Natural killer cell (primary cell): ENCODE measurements at regions not wholly inside any gene's neighbourhood (a gene's known extent, or its start where the extent isn't known, plus 50 kb on each side); places are given as distances from the start of the nearest gene placed in this dataset.

Experiments used
- ATAC-seq, 3 donors: fragments of 150-1000 bp in 2 of 3; fragments of 200-7000 bp in 1 of 3; cut with Tn5 transposase; 1 replicate in 1 of 3; 2 replicates in 2 of 3; pipeline ENCODE4 v1.10.0; 2021; ENCODE audit warnings: mild to moderate bottlenecking in 2 of 3, moderate library complexity in 2 of 3
- DNase-seq, 2 donors: peaks; one replicate each; pipeline versions ENCODE4 v3.0.0 to v3.0.0-alpha.2; 2013 to 2021; ENCODE audit warnings: mixed read lengths in 1 of 2
- H3K27ac ChIP-seq: one replicate; pipeline ENCODE4 v1.5.1; 2013; ENCODE audit warnings: mild to moderate bottlenecking, low read length
- H3K27me3 ChIP-seq: one replicate; pipeline ENCODE4 v1.6.1; 2013; ENCODE audit warnings: low read length; ENCODE audit not compliant: control insufficient read depth, insufficient read depth
- H3K36me3 ChIP-seq: one replicate; pipeline ENCODE4 v1.6.1; 2013; ENCODE audit warnings: low read length; ENCODE audit not compliant: control insufficient read depth, insufficient read depth
- H3K4me1 ChIP-seq: one replicate; pipeline ENCODE4 v1.6.1; 2013; ENCODE audit warnings: low read length; ENCODE audit not compliant: control insufficient read depth, insufficient read depth
- H3K4me3 ChIP-seq: one replicate; pipeline ENCODE4 v1.5.1; 2013; ENCODE audit warnings: low read length
- H3K9me3 ChIP-seq: one replicate; pipeline ENCODE4 v1.6.1; 2013; ENCODE audit warnings: low read length; ENCODE audit not compliant: control insufficient read depth, insufficient read depth
- H3K27ac Mint-ChIP-seq, 2 donors: one replicate each; pipeline ENCODE4 v1.8.0; 2022; ENCODE audit warnings: mild to moderate bottlenecking in 2 of 2, mixed read lengths in 2 of 2, moderate library complexity in 1 of 2
- H3K27me3 Mint-ChIP-seq, 2 donors: one replicate each; pipeline ENCODE4 v1.8.0; 2022; ENCODE audit warnings: low read depth in 2 of 2, mixed read lengths in 2 of 2
- H3K36me3 Mint-ChIP-seq: one replicate; pipeline ENCODE4 v1.8.0; 2022; ENCODE audit warnings: mixed read lengths
- H3K4me1 Mint-ChIP-seq, 2 donors: one replicate each; pipeline ENCODE4 v1.8.0; 2022; ENCODE audit warnings: mixed read lengths in 2 of 2
- H3K4me3 Mint-ChIP-seq: one replicate; pipeline ENCODE4 v1.8.0; 2022; ENCODE audit warnings: mild to moderate bottlenecking, moderate library complexity, mixed read lengths
- H3K9me3 Mint-ChIP-seq, 2 donors: one replicate each; pipeline ENCODE4 v1.8.0; 2022; ENCODE audit warnings: mixed read lengths in 2 of 2
- WGBS: methylation state at CpG from one replicate; pipeline ENCODE4 v1.1.7; 2013; ENCODE audit warnings: missing lambda C conversion rate; ENCODE audit not compliant: insufficient coverage; 5-methylcytosine and 5-hydroxymethylcytosine counted together
- intact Hi-C: fragments of 100-400 bp; cut with micrococcal nuclease; formaldehyde crosslinking; loops from one replicate; pipeline ENCODE4 v1.14.2; 2022
- TF ChIP-seq, protein P1 (sequence below): fragments of 200-600 bp; IDR thresholded peaks from one replicate; pipeline ENCODE4 v1.8.0; 2022; ENCODE audit warnings: antibody characterized with exemption

- WGBS, result 86% methylated on average over 10 of the region's 11 CpGs
- Mint-ChIP-seq H3K36me3 (no peaks in the 10 kb centered on the region), H3K27me3 (no peaks in the 10 kb centered on the region), H3K9me3 (peaks cover 10 to 27% of the 10 kb centered on the region in 2 donors), H3K4me3 (no peak overlapping the region), H3K4me1 (no peaks in the 10 kb centered on the region), H3K27ac (no peak overlapping the region)
- Histone ChIP-seq H3K4me1 (no peaks in the 10 kb centered on the region), H3K27ac (no peak overlapping the region), H3K9me3 (peaks cover 5% of the 10 kb centered on the region), H3K27me3 (no peaks in the 10 kb centered on the region), H3K4me3 (no peak overlapping the region), H3K36me3 (no peaks in the 10 kb centered on the region)
- no peak for ATAC-seq
- intact Hi-C loops, result no loop called here
- no peak for DNase-seq
- TF ChIP-seq, protein P1, sequence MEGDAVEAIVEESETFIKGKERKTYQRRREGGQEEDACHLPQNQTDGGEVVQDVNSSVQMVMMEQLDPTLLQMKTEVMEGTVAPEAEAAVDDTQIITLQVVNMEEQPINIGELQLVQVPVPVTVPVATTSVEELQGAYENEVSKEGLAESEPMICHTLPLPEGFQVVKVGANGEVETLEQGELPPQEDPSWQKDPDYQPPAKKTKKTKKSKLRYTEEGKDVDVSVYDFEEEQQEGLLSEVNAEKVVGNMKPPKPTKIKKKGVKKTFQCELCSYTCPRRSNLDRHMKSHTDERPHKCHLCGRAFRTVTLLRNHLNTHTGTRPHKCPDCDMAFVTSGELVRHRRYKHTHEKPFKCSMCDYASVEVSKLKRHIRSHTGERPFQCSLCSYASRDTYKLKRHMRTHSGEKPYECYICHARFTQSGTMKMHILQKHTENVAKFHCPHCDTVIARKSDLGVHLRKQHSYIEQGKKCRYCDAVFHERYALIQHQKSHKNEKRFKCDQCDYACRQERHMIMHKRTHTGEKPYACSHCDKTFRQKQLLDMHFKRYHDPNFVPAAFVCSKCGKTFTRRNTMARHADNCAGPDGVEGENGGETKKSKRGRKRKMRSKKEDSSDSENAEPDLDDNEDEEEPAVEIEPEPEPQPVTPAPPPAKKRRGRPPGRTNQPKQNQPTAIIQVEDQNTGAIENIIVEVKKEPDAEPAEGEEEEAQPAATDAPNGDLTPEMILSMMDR, result no peak
These were observed 736.7 kb upstream of the GBE1 start for GRCh38 chr3:82498186-82498585.

GRCh38 chr3:82496890-82497560, 735.6 kb upstream of the GBE1 start:
- DNase-seq, result no peak
- Histone ChIP-seq H3K27me3 (no peaks in the 10 kb centered on the region), H3K4me1 (no peaks in the 10 kb centered on the region), H3K27ac (no peak overlapping the region), H3K4me3 (no peak overlapping the region), H3K9me3 (peaks cover 5% of the 10 kb centered on the region), H3K36me3 (no peaks in the 10 kb centered on the region)
- no peak overlapping the region for H3K27ac Mint-ChIP-seq
- TF ChIP-seq, protein P1, result no peak
- H3K9me3 Mint-ChIP-seq, result peaks cover 10 to 25% of the 10 kb centered on the region in 2 donors
- intact Hi-C loops, result no loop called here
- no peak for ATAC-seq
- no peaks in the 10 kb centered on the region for H3K4me1 Mint-ChIP-seq
- 54% methylated on average over 7 of the region's 8 CpGs for WGBS
- H3K36me3 Mint-ChIP-seq, result no peaks in the 10 kb centered on the region
- H3K4me3 Mint-ChIP-seq, result no peak overlapping the region
- no peaks in the 10 kb centered on the region for H3K27me3 Mint-ChIP-seq

GRCh38 chr3:82495655-82496054, 734.2 kb upstream of the GBE1 start:
- no peak for ATAC-seq
- H3K27ac Mint-ChIP-seq, result no peak overlapping the region
- Histone ChIP-seq H3K36me3 (no peaks in the 10 kb centered on the region), H3K27me3 (no peaks in the 10 kb centered on the region), H3K9me3 (peaks cover 5% of the 10 kb centered on the region), H3K4me1 (no peaks in the 10 kb centered on the region), H3K27ac (no peak overlapping the region), H3K4me3 (no peak overlapping the region)
- TF ChIP-seq, protein P1, result no peak
- no peak for DNase-seq
- intact Hi-C loops, result no loop called here
- H3K4me1 Mint-ChIP-seq, result no peaks in the 10 kb centered on the region
- H3K36me3 Mint-ChIP-seq, result no peaks in the 10 kb centered on the region
- peaks cover 10 to 21% of the 10 kb centered on the region in 2 donors for H3K9me3 Mint-ChIP-seq
- WGBS, result 77% methylated on average over 2 of the region's 2 CpGs
- no peak overlapping the region for H3K4me3 Mint-ChIP-seq
- no peaks in the 10 kb centered on the region for H3K27me3 Mint-ChIP-seq

DNA sequence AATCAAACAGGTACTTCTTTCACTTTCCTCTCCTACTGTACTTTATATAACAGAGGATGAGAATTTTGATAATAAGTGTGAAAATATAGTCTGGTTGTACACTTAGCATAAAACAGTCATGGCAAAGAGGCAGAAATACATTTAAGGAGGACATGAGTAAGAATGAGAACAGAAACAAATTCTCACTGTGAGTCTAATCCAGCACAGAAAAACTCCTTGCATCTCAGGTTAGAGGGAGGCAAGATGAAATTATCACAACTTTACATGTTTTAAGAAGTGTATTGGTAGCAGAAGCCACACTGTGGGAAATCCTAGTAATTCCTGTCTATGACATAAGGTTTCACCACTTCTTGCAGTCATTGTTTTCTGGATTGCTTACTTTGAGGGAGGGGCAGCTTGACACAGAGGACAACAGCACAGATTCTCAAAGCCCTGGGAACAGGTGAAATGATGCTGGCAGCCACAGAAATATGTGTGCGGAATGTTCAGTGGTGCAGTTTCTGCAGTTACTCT, 733.6 kb upstream of the GBE1 start:
- DNase-seq (no peak), ATAC-seq (no peak)
- Histone ChIP-seq H3K4me1 (no peaks in the 10 kb centered on the region), H3K36me3 (no peaks in the 10 kb centered on the region), H3K27me3 (no peaks in the 10 kb centered on the region), H3K4me3 (no peak overlapping the region), H3K27ac (no peak overlapping the region), H3K9me3 (peaks cover 5% of the 10 kb centered on the region)
- 91% methylated on average over 1 of the region's 1 CpG for WGBS
- Mint-ChIP-seq H3K27ac (no peak overlapping the region), H3K9me3 (peaks cover 12 to 21% of the 10 kb centered on the region in 2 donors), H3K36me3 (no peaks in the 10 kb centered on the region), H3K4me3 (no peak overlapping the region), H3K27me3 (no peaks in the 10 kb centered on the region), H3K4me1 (no peaks in the 10 kb centered on the region)
- intact Hi-C loops, result no loop called here
- TF ChIP-seq, protein P1, result no peak
